ENCODE measurements at regions not wholly inside any gene's neighbourhood (a gene's known extent, or its start where the extent isn't known, plus 50 kb on each side); places are given as distances from the start of the nearest gene placed in this dataset.

GRCh38 chr3:124582621-124583395, 147.4 kb upstream of the UMPS start:
- Histone ChIP-seq H3F3A (ENCODE audit: insufficient read depth, low read length) (no peaks in the 10 kb centered on the region), H3K27ac (ENCODE audit: low read length) (no peak overlapping the region)
- DNase-seq = no peak

GRCh38 chr3:124584245-124584551, 146.1 kb upstream of the UMPS start:
- DNase-seq = no peak
- no peaks in the 10 kb centered on the region for H3F3A ChIP-seq (ENCODE audit: insufficient read depth, low read length)
- H3K4me1 ChIP-seq (ENCODE audit: low read length) = peaks cover 4% of the 10 kb centered on the region; the same call in 1 of the 2 replicates
- TF ChIP-seq EZH2phosphoT487 (IDR thresholded peaks at IDR 0.05; ENCODE audit: low read length) (no peak), EZH2 (optimal IDR thresholded peaks at IDR 0.05; ENCODE audit: low read depth, low read length) (no peak), CTCF (IDR thresholded peaks at IDR 0.05; ENCODE audit: low read length) (no peak)
- H3K4me2 ChIP-seq (ENCODE audit: low read depth, low read length) = peak overlapping the region; percentile 90
- H3K27me3 ChIP-seq (replicated peaks; ENCODE audit: insufficient read depth, low read length) = 0 out of 2 replicates have a peak, but pooled peaks cover 10% of the 10 kb centered on the region
- H3K9me3 ChIP-seq (replicated peaks; ENCODE audit: insufficient read depth, low read length) = no peaks in the 10 kb centered on the region
- H3K4me3 ChIP-seq (ENCODE audit: low read length) = peak overlapping the region; percentile 66
- peak overlapping the region; percentile 73 for H2AFZ ChIP-seq (ENCODE audit: low read length)
- no peaks in the 10 kb centered on the region for H3K36me3 ChIP-seq (replicated peaks; ENCODE audit: insufficient read depth, low read length)
- H3K9ac ChIP-seq (ENCODE audit: low read length) = peak overlapping the region; percentile 43; the same call in 1 of the 2 replicates
- no peaks in the 10 kb centered on the region for H3K79me2 ChIP-seq (ENCODE audit: low read length)
- H4K20me1 ChIP-seq (ENCODE audit: insufficient read depth, low read length) = no peaks in the 10 kb centered on the region
- no peaks in the 10 kb centered on the region for H3K9me2 ChIP-seq (replicated peaks; ENCODE audit: insufficient read depth, low read length)
- no peak overlapping the region for H3K27ac ChIP-seq (ENCODE audit: low read length)

More at GRCh38 chr3:124582621-124583395, 147.4 kb upstream of the UMPS start:
- Histone ChIP-seq H3K9me3 (replicated peaks; ENCODE audit: insufficient read depth, low read length) (no peaks in the 10 kb centered on the region), H3K9ac (ENCODE audit: low read length) (no peak overlapping the region), H3K4me3 (ENCODE audit: low read length) (no peak overlapping the region), H3K27me3 (replicated peaks; ENCODE audit: insufficient read depth, low read length) (0 out of 2 replicates have a peak, but pooled peaks cover 10% of the 10 kb centered on the region), H4K20me1 (ENCODE audit: insufficient read depth, low read length) (no peaks in the 10 kb centered on the region), H2AFZ (ENCODE audit: low read length) (no peak overlapping the region), H3K4me1 (ENCODE audit: low read length) (peaks cover 4% of the 10 kb centered on the region; the same call in 1 of the 2 replicates), H3K36me3 (replicated peaks; ENCODE audit: insufficient read depth, low read length) (no peaks in the 10 kb centered on the region), H3K79me2 (ENCODE audit: low read length) (no peaks in the 10 kb centered on the region), H3K4me2 (ENCODE audit: low read depth, low read length) (no peak overlapping the region), H3K9me2 (replicated peaks; ENCODE audit: insufficient read depth, low read length) (no peaks in the 10 kb centered on the region)
- TF ChIP-seq CTCF (IDR thresholded peaks at IDR 0.05; ENCODE audit: low read length) (no peak), EZH2phosphoT487 (IDR thresholded peaks at IDR 0.05; ENCODE audit: low read length) (no peak), EZH2 (optimal IDR thresholded peaks at IDR 0.05; ENCODE audit: low read depth, low read length) (no peak)

- H3F3A ChIP-seq (ENCODE audit: insufficient read depth, low read length) = no peaks in the 10 kb centered on the region
- H3K9me3 ChIP-seq (replicated peaks; ENCODE audit: insufficient read depth, low read length) = no peaks in the 10 kb centered on the region
- peaks cover 4% of the 10 kb centered on the region; the same call in 1 of the 2 replicates for H3K4me1 ChIP-seq (ENCODE audit: low read length)
- H3K79me2 ChIP-seq (ENCODE audit: low read length) = no peaks in the 10 kb centered on the region
- H4K20me1 ChIP-seq (ENCODE audit: insufficient read depth, low read length) = no peaks in the 10 kb centered on the region
- H2AFZ ChIP-seq (ENCODE audit: low read length) = peak overlapping the region; percentile 73
- peak overlapping the region; percentile 66 for H3K4me3 ChIP-seq (ENCODE audit: low read length)
- no peaks in the 10 kb centered on the region for H3K9me2 ChIP-seq (replicated peaks; ENCODE audit: insufficient read depth, low read length)
- TF ChIP-seq CTCF (IDR thresholded peaks at IDR 0.05; ENCODE audit: low read length) (no peak), EZH2 (optimal IDR thresholded peaks at IDR 0.05; ENCODE audit: low read depth, low read length) (no peak), EZH2phosphoT487 (IDR thresholded peaks at IDR 0.05; ENCODE audit: low read length) (no peak)
- H3K27ac ChIP-seq (ENCODE audit: low read length) = no peak overlapping the region
- DNase-seq = peak; percentile 44
- H3K4me2 ChIP-seq (ENCODE audit: low read depth, low read length) = peak overlapping the region; percentile 90
- peak overlapping the region; percentile 43; the same call in 1 of the 2 replicates for H3K9ac ChIP-seq (ENCODE audit: low read length)
- no peaks in the 10 kb centered on the region for H3K36me3 ChIP-seq (replicated peaks; ENCODE audit: insufficient read depth, low read length)
- 0 out of 2 replicates have a peak, but pooled peaks cover 10% of the 10 kb centered on the region for H3K27me3 ChIP-seq (replicated peaks; ENCODE audit: insufficient read depth, low read length)
Observed at GRCh38 chr3:124584552-124585391, 145.5 kb upstream of the UMPS start.
